ENCODE measurements at regions not wholly inside any gene's neighbourhood (a gene's known extent, or its start where the extent isn't known, plus 50 kb on each side); places are given as distances from the start of the nearest gene placed in this dataset.

GRCh38 chr2:217387776-217388387, 528.0 kb upstream of the TNP1 start (continued):
- no peak for TF ChIP-seq RBM39 (IDR thresholded peaks at IDR 0.05; ENCODE audit: low read depth, low read length, poor library complexity, severe bottlenecking)

- Histone ChIP-seq H3K4me2 (ENCODE audit: low read depth, low read length) (no peak overlapping the region), H2AFZ (ENCODE audit: low read length) (no peak overlapping the region), H3K79me2 (ENCODE audit: insufficient read depth, low read length) (no peaks in the 10 kb centered on the region), H4K20me1 (ENCODE audit: insufficient read depth, low read length) (no peaks in the 10 kb centered on the region), H3K9me3 (ENCODE audit: low read length) (peaks cover 7% of the 10 kb centered on the region; the same call in 1 of the 2 replicates), H3K27ac (ENCODE audit: extremely low read length, insufficient read depth, low read length) (no peak overlapping the region), H3K9ac (ENCODE audit: insufficient read depth, low read depth, low read length) (no peak overlapping the region), H3K4me3 (replicated peaks in 1 of 3; ENCODE audit: insufficient read depth in 1 of 3, low read depth in 2 of 3, low read length in 3 of 3) (no peak overlapping the region), H3K4me1 (ENCODE audit: insufficient read depth, low read length) (no peaks in the 10 kb centered on the region), H3K27me3 (ENCODE audit: control insufficient read depth in 1 of 2, insufficient read depth in 2 of 2, low read length in 2 of 2) (no peaks in the 10 kb centered on the region; a peak in 1 of 5 replicates), H3K36me3 (replicated peaks in 1 of 2; ENCODE audit: control insufficient read depth in 1 of 2, insufficient read depth in 2 of 2, low read length in 2 of 2) (no peaks in the 10 kb centered on the region)
- CTCF ChIA-PET (ENCODE audit: low intra/inter-chr PET ratio, low total read pairs), result no interaction called here
- WGBS (ENCODE audit: low lambda C conversion rate), result 21% methylated on average over 3 of the region's 3 CpGs
- intact Hi-C loops (cut with micrococcal nuclease; ENCODE audit: unreplicated experiment), result no loop called here
- BruUV-seq (replicated peaks), result no TSS peak
- POLR2A ChIA-PET, result no interaction called here
- ATAC-seq, result no peak
- no peak for TF ChIP-seq ZNF703 (CRISPR knock-in tag; IDR thresholded peaks at IDR 0.05; ENCODE audit: borderline replicate concordance)
- TF ChIP-seq BATF2 (CRISPR knock-in tag; IDR thresholded peaks at IDR 0.05), result no peak
- no peak for TF ChIP-seq ZNF576 (CRISPR knock-in tag; IDR thresholded peaks at IDR 0.05)
- no peak for TF ChIP-seq ZNF646 (CRISPR knock-in tag; IDR thresholded peaks at IDR 0.05)
- no peak for TF ChIP-seq ZNF281 (CRISPR knock-in tag; IDR thresholded peaks at IDR 0.05; ENCODE audit: borderline replicate concordance)
- TF ChIP-seq GATA4 (IDR thresholded peaks at IDR 0.05; ENCODE audit: borderline replicate concordance, low read depth), result no peak
- no peak for TF ChIP-seq SMARCC2 (IDR thresholded peaks at IDR 0.05)
- TF ChIP-seq SIN3A (IDR thresholded peaks at IDR 0.05; ENCODE audit: borderline replicate concordance, low read depth, low read length), result no peak
- DNase-seq (ENCODE audit: low spot score), result no peak
- no peak for FAIRE-seq
- in situ Hi-C loops (cut with HindIII; ENCODE audit: extremely low pct_ligation_motif_present, low pct_unique_long_range_greater_than_20kb), result no loop called here
These were observed 526.2 kb upstream of the TNP1 start for GRCh38 chr2:217386041-217386440.
